ENCODE measurements at regions not wholly inside any gene's neighbourhood (a gene's known extent, or its start where the extent isn't known, plus 50 kb on each side); places are given as distances from the start of the nearest gene placed in this dataset.

DNA sequence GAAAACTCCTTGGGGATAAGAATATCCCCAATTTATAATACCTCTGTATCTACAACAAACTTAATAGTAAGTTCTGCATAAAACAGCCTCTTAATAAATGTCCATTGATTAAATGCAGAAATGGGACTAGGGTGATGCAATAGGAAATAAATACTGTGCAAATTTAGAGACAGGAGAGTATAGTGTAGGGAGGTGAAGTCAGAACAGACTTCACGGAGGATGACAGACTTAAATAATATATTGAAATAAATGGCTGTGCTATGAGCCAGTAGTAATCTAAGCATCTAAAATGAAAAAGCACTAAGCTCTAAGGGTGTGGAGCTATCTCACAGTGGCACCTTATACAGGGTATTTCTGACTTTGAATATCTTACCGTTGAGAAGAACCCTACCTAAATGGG lies 265.3 kb downstream of the GRIN2B start:
- Histone ChIP-seq H3F3A (ENCODE audit: insufficient read depth, low read length) (no peaks in the 10 kb centered on the region), H3K27me3 (ENCODE audit: insufficient read depth, low read length) (no peaks in the 10 kb centered on the region), H4K20me1 (ENCODE audit: insufficient read depth, low read length) (no peaks in the 10 kb centered on the region), H3K4me2 (ENCODE audit: low read length) (no peak overlapping the region), H3K4me3 (ENCODE audit: low read depth, low read length, poor library complexity, severe bottlenecking) (no peak overlapping the region), H3K36me3 (ENCODE audit: insufficient read depth, low read length) (no peaks in the 10 kb centered on the region), H2AFZ (ENCODE audit: low read length) (no peak overlapping the region), H3K79me2 (ENCODE audit: insufficient read depth, low read length) (no peaks in the 10 kb centered on the region), H3K27ac (ENCODE audit: low read depth, low read length, poor library complexity, severe bottlenecking) (no peak overlapping the region), H3K9me2 (ENCODE audit: low read depth, low read length) (no peaks in the 10 kb centered on the region), H3K9me3 (ENCODE audit: low read length) (no peaks in the 10 kb centered on the region), H3K4me1 (ENCODE audit: insufficient read depth, low read length, severe bottlenecking) (no peaks in the 10 kb centered on the region), H3K9ac (ENCODE audit: low read length) (no peak overlapping the region)
- TF ChIP-seq, protein P1, sequence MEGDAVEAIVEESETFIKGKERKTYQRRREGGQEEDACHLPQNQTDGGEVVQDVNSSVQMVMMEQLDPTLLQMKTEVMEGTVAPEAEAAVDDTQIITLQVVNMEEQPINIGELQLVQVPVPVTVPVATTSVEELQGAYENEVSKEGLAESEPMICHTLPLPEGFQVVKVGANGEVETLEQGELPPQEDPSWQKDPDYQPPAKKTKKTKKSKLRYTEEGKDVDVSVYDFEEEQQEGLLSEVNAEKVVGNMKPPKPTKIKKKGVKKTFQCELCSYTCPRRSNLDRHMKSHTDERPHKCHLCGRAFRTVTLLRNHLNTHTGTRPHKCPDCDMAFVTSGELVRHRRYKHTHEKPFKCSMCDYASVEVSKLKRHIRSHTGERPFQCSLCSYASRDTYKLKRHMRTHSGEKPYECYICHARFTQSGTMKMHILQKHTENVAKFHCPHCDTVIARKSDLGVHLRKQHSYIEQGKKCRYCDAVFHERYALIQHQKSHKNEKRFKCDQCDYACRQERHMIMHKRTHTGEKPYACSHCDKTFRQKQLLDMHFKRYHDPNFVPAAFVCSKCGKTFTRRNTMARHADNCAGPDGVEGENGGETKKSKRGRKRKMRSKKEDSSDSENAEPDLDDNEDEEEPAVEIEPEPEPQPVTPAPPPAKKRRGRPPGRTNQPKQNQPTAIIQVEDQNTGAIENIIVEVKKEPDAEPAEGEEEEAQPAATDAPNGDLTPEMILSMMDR (IDR thresholded peaks at IDR 0.05; ENCODE audit: low read length): no peak
- TF ChIP-seq EZH2 (IDR thresholded peaks at IDR 0.05; ENCODE audit: borderline replicate concordance, low read length): no peak

DNA sequence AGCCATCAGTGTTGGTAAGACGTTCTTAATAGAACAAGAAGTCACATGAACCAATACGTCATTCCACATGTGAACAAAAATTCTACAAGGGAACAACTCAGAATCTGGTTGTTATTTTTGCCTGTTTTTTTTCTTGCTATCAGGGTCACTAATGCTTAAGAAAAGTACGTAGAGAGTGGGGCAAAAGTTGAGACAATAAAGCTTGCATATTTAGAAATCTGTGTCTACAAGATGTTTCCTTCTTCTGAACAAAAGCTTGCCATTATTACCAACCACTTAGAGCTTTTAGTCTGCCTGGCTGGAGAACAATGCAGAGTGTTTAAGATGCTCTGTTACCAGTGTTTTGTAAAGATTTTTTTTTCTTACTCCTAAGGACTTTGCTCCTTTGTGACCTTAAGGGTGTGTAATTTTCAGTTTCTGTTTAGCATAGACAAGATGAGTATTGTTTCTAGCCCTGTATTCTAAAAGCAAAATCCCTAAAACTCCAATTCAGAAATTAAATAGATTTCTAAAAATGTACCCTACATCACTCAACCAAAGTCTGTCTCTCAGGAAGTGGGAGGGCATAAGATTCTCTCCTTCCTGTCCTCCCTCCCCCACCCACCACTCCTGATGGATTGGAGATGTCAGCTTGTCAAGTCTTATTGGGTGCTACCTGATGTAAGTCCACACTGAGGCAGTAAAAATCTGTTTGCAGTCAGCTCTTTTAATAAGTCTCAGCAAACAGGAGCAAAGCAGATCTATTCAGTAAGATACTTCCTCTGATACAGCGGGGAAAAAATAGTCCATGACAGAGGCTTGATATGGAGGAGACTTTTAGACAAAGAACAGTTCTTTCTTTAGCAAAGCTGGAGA lies 267.6 kb downstream of the GRIN2B start:
- Histone ChIP-seq H3K36me3 (ENCODE audit: insufficient read depth, low read length) (no peaks in the 10 kb centered on the region), H3F3A (ENCODE audit: insufficient read depth, low read length) (no peaks in the 10 kb centered on the region), H3K27me3 (ENCODE audit: insufficient read depth, low read length) (no peaks in the 10 kb centered on the region), H3K27ac (ENCODE audit: low read depth, low read length, poor library complexity, severe bottlenecking) (no peak overlapping the region), H2AFZ (ENCODE audit: low read length) (no peak overlapping the region), H3K79me2 (ENCODE audit: insufficient read depth, low read length) (no peaks in the 10 kb centered on the region), H3K9ac (ENCODE audit: low read length) (no peak overlapping the region), H3K4me3 (ENCODE audit: low read depth, low read length, poor library complexity, severe bottlenecking) (no peak overlapping the region), H3K9me3 (ENCODE audit: low read length) (no peaks in the 10 kb centered on the region), H3K4me1 (ENCODE audit: insufficient read depth, low read length, severe bottlenecking) (no peaks in the 10 kb centered on the region), H4K20me1 (ENCODE audit: insufficient read depth, low read length) (no peaks in the 10 kb centered on the region), H3K4me2 (ENCODE audit: low read length) (no peak overlapping the region), H3K9me2 (ENCODE audit: low read depth, low read length) (no peaks in the 10 kb centered on the region)
- TF ChIP-seq, protein P1 (IDR thresholded peaks at IDR 0.05; ENCODE audit: low read length): no peak
- no peak for TF ChIP-seq EZH2 (IDR thresholded peaks at IDR 0.05; ENCODE audit: borderline replicate concordance, low read length)

DNA sequence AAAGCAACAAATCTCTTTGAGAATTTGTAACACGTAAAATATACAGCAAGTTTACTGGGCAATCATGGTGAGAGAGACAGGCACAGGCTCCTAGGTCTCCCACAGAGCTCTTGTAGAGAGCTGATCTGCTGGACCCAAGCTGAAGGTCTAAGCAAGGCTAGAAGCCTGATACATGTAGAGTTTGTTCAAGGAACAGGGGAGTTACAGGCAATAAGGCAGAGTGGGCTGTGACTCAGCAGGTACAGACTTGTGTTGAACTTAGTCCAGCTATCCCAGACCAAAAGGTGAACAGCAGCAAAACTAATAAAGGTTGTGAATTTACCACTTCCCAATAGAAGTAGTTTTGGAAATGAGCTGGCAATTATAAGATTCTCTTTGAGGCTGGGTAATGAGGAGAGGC lies 273.6 kb downstream of the GRIN2B start:
- Histone ChIP-seq H3K4me3 (ENCODE audit: low read depth, low read length, poor library complexity, severe bottlenecking) (no peak overlapping the region), H2AFZ (ENCODE audit: low read length) (no peak overlapping the region), H3K9ac (ENCODE audit: low read length) (no peak overlapping the region), H3K27me3 (ENCODE audit: insufficient read depth, low read length) (no peaks in the 10 kb centered on the region), H3K9me2 (ENCODE audit: low read depth, low read length) (no peaks in the 10 kb centered on the region), H3K4me2 (ENCODE audit: low read length) (no peak overlapping the region), H4K20me1 (ENCODE audit: insufficient read depth, low read length) (no peaks in the 10 kb centered on the region), H3K4me1 (ENCODE audit: insufficient read depth, low read length, severe bottlenecking) (no peaks in the 10 kb centered on the region), H3K27ac (ENCODE audit: low read depth, low read length, poor library complexity, severe bottlenecking) (no peak overlapping the region), H3K79me2 (ENCODE audit: insufficient read depth, low read length) (no peaks in the 10 kb centered on the region), H3F3A (ENCODE audit: insufficient read depth, low read length) (no peaks in the 10 kb centered on the region), H3K36me3 (ENCODE audit: insufficient read depth, low read length) (no peaks in the 10 kb centered on the region), H3K9me3 (ENCODE audit: low read length) (no peaks in the 10 kb centered on the region)
- TF ChIP-seq, protein P1 (IDR thresholded peaks at IDR 0.05; ENCODE audit: low read length): no peak
- TF ChIP-seq EZH2 (IDR thresholded peaks at IDR 0.05; ENCODE audit: borderline replicate concordance, low read length): no peak

All from OCI-LY1 (cell line).